Sigmoid colon (tissue), 4 donors: ENCODE measurements at regions not wholly inside any gene's neighbourhood (a gene's known extent, or its start where the extent isn't known, plus 50 kb on each side); places are given as distances from the start of the nearest gene placed in this dataset.

Source experiments
- POLR2A ChIP-seq, 2 donors: fragments of 450-650 bp; IDR thresholded peaks; one replicate each; pipeline ENCODE4 v1.6.1; 2016; ENCODE audit warnings: antibody characterized with exemption in 2 of 2, mild to moderate bottlenecking in 2 of 2, moderate library complexity in 2 of 2
- POLR2AphosphoS5 ChIP-seq, 4 donors: sonication (generic); formaldehyde crosslinking; IDR thresholded peaks; one replicate each; pipeline ENCODE4 v1.6.1; 2017; ENCODE audit warnings: antibody characterized with exemption in 4 of 4
- TF ChIP-seq, protein P1 (sequence below), 4 experiments: fragments of 450-650 bp in 3 of 4; fragments of 200-600 bp in 1 of 4; IDR thresholded peaks; one replicate each; pipeline ENCODE4 v1.5.1; 2016 to 2019; ENCODE audit warnings: antibody characterized with exemption in 4 of 4, mild to moderate bottlenecking in 3 of 4, moderate library complexity in 2 of 4

DNA sequence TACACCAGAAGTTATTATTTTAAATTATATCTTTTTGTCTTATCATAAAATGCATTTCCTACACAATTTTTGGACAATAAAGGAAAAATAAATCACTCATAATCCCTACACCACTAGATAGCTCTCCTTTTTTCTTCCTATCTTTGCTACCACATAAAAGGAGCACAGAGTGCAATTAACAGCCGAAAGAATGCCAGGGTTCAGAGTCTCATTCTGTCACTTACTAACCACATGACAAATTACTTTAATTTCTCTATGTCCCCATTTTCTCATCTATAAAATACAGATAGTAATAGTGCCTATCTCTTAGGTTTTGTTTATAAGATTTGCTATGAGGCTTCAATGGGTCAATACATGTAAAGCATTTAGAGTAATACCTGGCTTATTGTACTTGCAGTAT, 158.7 kb upstream of the GRIN3A start:
- TF ChIP-seq, protein P1, sequence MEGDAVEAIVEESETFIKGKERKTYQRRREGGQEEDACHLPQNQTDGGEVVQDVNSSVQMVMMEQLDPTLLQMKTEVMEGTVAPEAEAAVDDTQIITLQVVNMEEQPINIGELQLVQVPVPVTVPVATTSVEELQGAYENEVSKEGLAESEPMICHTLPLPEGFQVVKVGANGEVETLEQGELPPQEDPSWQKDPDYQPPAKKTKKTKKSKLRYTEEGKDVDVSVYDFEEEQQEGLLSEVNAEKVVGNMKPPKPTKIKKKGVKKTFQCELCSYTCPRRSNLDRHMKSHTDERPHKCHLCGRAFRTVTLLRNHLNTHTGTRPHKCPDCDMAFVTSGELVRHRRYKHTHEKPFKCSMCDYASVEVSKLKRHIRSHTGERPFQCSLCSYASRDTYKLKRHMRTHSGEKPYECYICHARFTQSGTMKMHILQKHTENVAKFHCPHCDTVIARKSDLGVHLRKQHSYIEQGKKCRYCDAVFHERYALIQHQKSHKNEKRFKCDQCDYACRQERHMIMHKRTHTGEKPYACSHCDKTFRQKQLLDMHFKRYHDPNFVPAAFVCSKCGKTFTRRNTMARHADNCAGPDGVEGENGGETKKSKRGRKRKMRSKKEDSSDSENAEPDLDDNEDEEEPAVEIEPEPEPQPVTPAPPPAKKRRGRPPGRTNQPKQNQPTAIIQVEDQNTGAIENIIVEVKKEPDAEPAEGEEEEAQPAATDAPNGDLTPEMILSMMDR (IDR thresholded peaks at IDR 0.05) = no peak
- TF ChIP-seq POLR2AphosphoS5 (IDR thresholded peaks at IDR 0.05) (no peak), POLR2A (IDR thresholded peaks at IDR 0.05) (no peak)
